HEK293 (cell line): ENCODE measurements at regions not wholly inside any gene's neighbourhood (a gene's known extent, or its start where the extent isn't known, plus 50 kb on each side); places are given as distances from the start of the nearest gene placed in this dataset.

Source experiments
- CTCF ChIA-PET: fragments of 350-600 bp; formaldehyde crosslinking; extraction: SDS; loops from one replicate; lab custom pipeline; 2021; ENCODE audit warnings: antibody characterized with exemption; lab: Yijun Ruan, JAX
- POLR2A ChIA-PET: fragments of 300-600 bp; formaldehyde crosslinking; extraction: SDS; loops from one replicate; lab custom pipeline; 2020; ENCODE audit warnings: antibody characterized with exemption, inconsistent platforms; lab: Yijun Ruan, JAX
- H3K27ac ChIP-seq: fragments of 200-500 bp; sonication (Bioruptor generic); 2 replicates; pipeline ENCODE4 v1.5.1; 2014; ENCODE audit warnings: low read depth, low read length, control low read depth, inconsistent platforms; ENCODE audit errors: extremely low read depth
- H3K36me3 ChIP-seq, 2 experiments: fragments of 200-500 bp in 1 of 2; sonication (Bioruptor generic) in 1 of 2; 1 replicate in 1 of 2; 2 replicates in 1 of 2; pipeline ENCODE4 v1.5.1; 2014 to 2017; ENCODE audit warnings: inconsistent platforms in 2 of 2, low read length in 2 of 2; ENCODE audit not compliant: control insufficient read depth in 2 of 2, insufficient read depth in 1 of 2
- H3K4me1 ChIP-seq: fragments of 200-500 bp; sonication (Bioruptor generic); 2 replicates; pipeline ENCODE4 v1.5.1; 2014; ENCODE audit warnings: mild to moderate bottlenecking, low read length, inconsistent platforms; ENCODE audit not compliant: control insufficient read depth, insufficient read depth
- H3K4me3 ChIP-seq: 2 replicates; pipeline ENCODE4 v1.5.1; 2011; ENCODE audit warnings: low read depth, mild to moderate bottlenecking, control low read depth, low read length, moderate library complexity
- H3K9me3 ChIP-seq: fragments of 200-500 bp; sonication (Bioruptor generic); 2 replicates; pipeline ENCODE4 v1.5.1; 2014; ENCODE audit warnings: low read depth, low read length, inconsistent platforms; ENCODE audit not compliant: control insufficient read depth, insufficient read depth
- BCL11B ChIP-seq: fragments of 450-650 bp; formaldehyde crosslinking; IDR thresholded peaks from 2 replicates; pipeline ENCODE4 v1.5.1; 2016; ENCODE audit warnings: low read depth, missing biosample characterization, missing genetic modification characterization
- PATZ1 ChIP-seq: fragments of 450-650 bp; formaldehyde crosslinking; IDR thresholded peaks from 2 replicates; pipeline ENCODE4 v1.5.1; 2016; ENCODE audit warnings: missing biosample characterization, missing genetic modification characterization
- SP2 ChIP-seq: fragments of 450-650 bp; formaldehyde crosslinking; IDR thresholded peaks from 2 replicates; pipeline ENCODE4 v1.5.1; 2016; ENCODE audit warnings: missing biosample characterization, missing genetic modification characterization
- TRIM28 ChIP-seq: IDR thresholded peaks from 2 replicates; pipeline ENCODE4 v1.6.1; 2011; ENCODE audit warnings: low read length, control low read depth, borderline replicate concordance
- ZBTB10 ChIP-seq: fragments of 450-650 bp; formaldehyde crosslinking; IDR thresholded peaks from 2 replicates; pipeline ENCODE4 v1.5.1; 2016; ENCODE audit warnings: missing biosample characterization, missing genetic modification characterization
- ZBTB49 ChIP-seq: fragments of 450-650 bp; formaldehyde crosslinking; IDR thresholded peaks from 2 replicates; pipeline ENCODE4 v1.5.1; 2016; ENCODE audit warnings: missing biosample characterization, missing genetic modification characterization, low read depth
- ZNF16 ChIP-seq: fragments of 450-650 bp; formaldehyde crosslinking; IDR thresholded peaks from 2 replicates; pipeline ENCODE4 v1.5.1; 2016; ENCODE audit warnings: low read depth, missing biosample characterization, missing genetic modification characterization
- ZNF18 ChIP-seq: fragments of 450-650 bp; formaldehyde crosslinking; IDR thresholded peaks from 2 replicates; pipeline ENCODE4 v1.5.1; 2016; ENCODE audit warnings: missing biosample characterization, missing genetic modification characterization
- ZNF2 ChIP-seq: fragments of 450-650 bp; formaldehyde crosslinking; IDR thresholded peaks from 2 replicates; pipeline ENCODE4 v1.5.1; 2016; ENCODE audit warnings: missing biosample characterization, missing genetic modification characterization
- ZNF341 ChIP-seq: fragments of 450-650 bp; formaldehyde crosslinking; IDR thresholded peaks from 2 replicates; pipeline ENCODE4; 2016; ENCODE audit warnings: low read depth, missing biosample characterization, missing genetic modification characterization
- ZNF449 ChIP-seq: fragments of 450-650 bp; formaldehyde crosslinking; IDR thresholded peaks from 2 replicates; pipeline ENCODE4 v1.5.1; 2017; ENCODE audit warnings: missing biosample characterization, mild to moderate bottlenecking, missing genetic modification characterization, moderate library complexity
- ZNF548 ChIP-seq: fragments of 450-650 bp; formaldehyde crosslinking; IDR thresholded peaks from 2 replicates; pipeline ENCODE4 v1.5.1; 2016; ENCODE audit warnings: missing biosample characterization, missing genetic modification characterization
- ZNF610 ChIP-seq: fragments of 450-650 bp; formaldehyde crosslinking; IDR thresholded peaks from 2 replicates; pipeline ENCODE4 v1.5.1; 2016; ENCODE audit warnings: missing biosample characterization, missing genetic modification characterization, borderline replicate concordance
- ZNF701 ChIP-seq: fragments of 450-650 bp; formaldehyde crosslinking; IDR thresholded peaks from 2 replicates; pipeline ENCODE4 v1.5.1; 2016; ENCODE audit warnings: missing biosample characterization, missing genetic modification characterization
- TF ChIP-seq, protein P1 (sequence below): fragments of 450-650 bp; IDR thresholded peaks from 2 replicates; pipeline ENCODE4 v1.5.1; 2018; ENCODE audit warnings: missing biosample characterization, missing genetic modification characterization
- TF ChIP-seq, protein P2 (sequence below): fragments of 450-650 bp; formaldehyde crosslinking; IDR thresholded peaks from 2 replicates; pipeline ENCODE4 v1.5.1; 2017; ENCODE audit warnings: missing biosample characterization, missing genetic modification characterization
- TF ChIP-seq, protein P3 (sequence below): fragments of 450-650 bp; formaldehyde crosslinking; optimal IDR thresholded peaks from 2 replicates; pipeline ENCODE3; 2016; ENCODE audit warnings: missing biosample characterization, mild to moderate bottlenecking, missing genetic modification characterization

DNA sequence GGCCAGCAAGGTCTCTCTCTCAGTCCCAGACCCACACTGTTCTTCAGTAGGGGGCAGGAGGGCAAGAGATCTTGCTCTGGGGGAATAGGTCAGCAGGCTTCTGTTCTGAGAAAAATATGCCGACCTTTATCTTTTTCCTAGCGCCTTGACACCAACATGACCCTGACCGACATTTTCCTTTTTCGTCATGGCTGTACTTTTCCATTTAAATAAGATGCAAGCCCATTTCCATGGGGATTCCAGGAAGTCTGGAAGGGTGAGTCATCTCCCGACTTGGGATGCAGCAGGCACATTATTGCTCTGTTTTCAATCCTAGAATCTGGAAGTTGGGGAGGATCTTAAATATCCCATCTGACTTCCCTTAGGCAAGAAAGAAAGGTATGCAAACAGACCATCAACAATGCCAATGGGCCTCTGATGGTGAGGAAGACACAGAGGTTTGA lies 261.5 kb upstream of the LRTM1 start (continued):
- TF ChIP-seq ZBTB10 (tag by site-specific recombination) (no peak), ZNF18 (tag by site-specific recombination) (no peak)

DNA sequence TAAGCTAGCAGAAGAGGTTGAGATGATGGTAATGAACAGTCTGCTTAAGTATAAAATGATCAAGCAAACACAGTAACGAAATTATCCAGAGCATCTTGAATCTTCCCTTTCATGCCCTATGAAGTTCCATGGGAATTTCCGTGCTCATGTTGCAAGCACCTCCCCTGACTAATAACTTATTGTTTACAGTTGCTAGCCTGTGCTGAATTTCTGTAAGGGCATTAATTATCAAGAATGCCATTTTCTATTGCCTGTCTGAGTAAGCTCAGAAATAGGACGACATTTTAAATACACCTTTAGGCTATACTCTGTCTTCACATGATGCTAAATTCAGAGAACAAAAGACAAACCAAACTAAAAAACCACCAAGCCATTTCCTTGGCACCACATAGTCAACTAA lies 257.5 kb upstream of the LRTM1 start:
- no peak overlapping the region for H3K4me3 ChIP-seq
- CTCF ChIA-PET: interaction anchor here (0.6 kb wide), 1 partner anchor 89 kb away, joined by 3 read pairs; no protein-coding TSS in a partner anchor
- TF ChIP-seq ZNF341 (tag by site-specific recombination) (no peak), ZBTB49 (no peak), ZNF449 (tag by site-specific recombination) (no peak), PATZ1 (tag by site-specific recombination) (no peak), ZNF16 (tag by site-specific recombination) (no peak), BCL11B (no peak), ZNF701 (tag by site-specific recombination) (no peak), ZNF2 (tag by site-specific recombination) (no peak), ZNF548 (tag by site-specific recombination) (no peak), ZNF610 (tag by site-specific recombination) (no peak), SP2 (no peak), TRIM28 (no peak)
- TF ChIP-seq, protein P1, sequence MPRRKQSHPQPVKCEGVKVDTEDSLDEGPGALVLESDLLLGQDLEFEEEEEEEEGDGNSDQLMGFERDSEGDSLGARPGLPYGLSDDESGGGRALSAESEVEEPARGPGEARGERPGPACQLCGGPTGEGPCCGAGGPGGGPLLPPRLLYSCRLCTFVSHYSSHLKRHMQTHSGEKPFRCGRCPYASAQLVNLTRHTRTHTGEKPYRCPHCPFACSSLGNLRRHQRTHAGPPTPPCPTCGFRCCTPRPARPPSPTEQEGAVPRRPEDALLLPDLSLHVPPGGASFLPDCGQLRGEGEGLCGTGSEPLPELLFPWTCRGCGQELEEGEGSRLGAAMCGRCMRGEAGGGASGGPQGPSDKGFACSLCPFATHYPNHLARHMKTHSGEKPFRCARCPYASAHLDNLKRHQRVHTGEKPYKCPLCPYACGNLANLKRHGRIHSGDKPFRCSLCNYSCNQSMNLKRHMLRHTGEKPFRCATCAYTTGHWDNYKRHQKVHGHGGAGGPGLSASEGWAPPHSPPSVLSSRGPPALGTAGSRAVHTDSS: no peak
- TF ChIP-seq, protein P2, sequence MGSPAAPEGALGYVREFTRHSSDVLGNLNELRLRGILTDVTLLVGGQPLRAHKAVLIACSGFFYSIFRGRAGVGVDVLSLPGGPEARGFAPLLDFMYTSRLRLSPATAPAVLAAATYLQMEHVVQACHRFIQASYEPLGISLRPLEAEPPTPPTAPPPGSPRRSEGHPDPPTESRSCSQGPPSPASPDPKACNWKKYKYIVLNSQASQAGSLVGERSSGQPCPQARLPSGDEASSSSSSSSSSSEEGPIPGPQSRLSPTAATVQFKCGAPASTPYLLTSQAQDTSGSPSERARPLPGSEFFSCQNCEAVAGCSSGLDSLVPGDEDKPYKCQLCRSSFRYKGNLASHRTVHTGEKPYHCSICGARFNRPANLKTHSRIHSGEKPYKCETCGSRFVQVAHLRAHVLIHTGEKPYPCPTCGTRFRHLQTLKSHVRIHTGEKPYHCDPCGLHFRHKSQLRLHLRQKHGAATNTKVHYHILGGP (tag by site-specific recombination): no peak
- TF ChIP-seq, protein P3, sequence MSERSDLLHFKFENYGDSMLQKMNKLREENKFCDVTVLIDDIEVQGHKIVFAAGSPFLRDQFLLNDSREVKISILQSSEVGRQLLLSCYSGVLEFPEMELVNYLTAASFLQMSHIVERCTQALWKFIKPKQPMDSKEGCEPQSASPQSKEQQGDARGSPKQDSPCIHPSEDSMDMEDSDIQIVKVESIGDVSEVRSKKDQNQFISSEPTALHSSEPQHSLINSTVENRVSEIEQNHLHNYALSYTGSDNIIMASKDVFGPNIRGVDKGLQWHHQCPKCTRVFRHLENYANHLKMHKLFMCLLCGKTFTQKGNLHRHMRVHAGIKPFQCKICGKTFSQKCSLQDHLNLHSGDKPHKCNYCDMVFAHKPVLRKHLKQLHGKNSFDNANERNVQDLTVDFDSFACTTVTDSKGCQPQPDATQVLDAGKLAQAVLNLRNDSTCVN (tag by site-specific recombination): no peak
- TF ChIP-seq, all 188 proteins: peak for 0
- Histone ChIP-seq H3K9me3 (no peaks in the 10 kb centered on the region), H3K27ac (no peak overlapping the region), H3K4me1 (no peaks in the 10 kb centered on the region), H3K36me3 (no peaks in the 10 kb centered on the region)
- POLR2A ChIA-PET: no interaction called here
